IPS-20b (cell line): ENCODE measurements at regions not wholly inside any gene's neighbourhood (a gene's known extent, or its start where the extent isn't known, plus 50 kb on each side); places are given as distances from the start of the nearest gene placed in this dataset.

Experiments used
- H3K27ac ChIP-seq: one replicate; pipeline ENCODE4 v1.5.1; 2013; ENCODE audit warnings: low read length
- H3K27me3 ChIP-seq: 2 replicates; pipeline ENCODE4 v1.6.1; 2013; ENCODE audit warnings: mild to moderate bottlenecking, low read length, inconsistent platforms; ENCODE audit not compliant: insufficient read depth
- H3K36me3 ChIP-seq: 2 replicates; pipeline ENCODE4 v1.6.1; 2013; ENCODE audit warnings: low read depth, mild to moderate bottlenecking, inconsistent platforms, low read length, moderate library complexity; ENCODE audit not compliant: insufficient read depth
- H3K4me1 ChIP-seq: 2 replicates; pipeline ENCODE4 v1.6.1; 2013; ENCODE audit warnings: mild to moderate bottlenecking, control low read depth, inconsistent platforms, low read length, moderate library complexity; ENCODE audit not compliant: insufficient read depth
- H3K4me3 ChIP-seq: 2 replicates; pipeline ENCODE4 v1.5.1; 2013; ENCODE audit warnings: mild to moderate bottlenecking, low read length, inconsistent platforms
- H3K9ac ChIP-seq: 2 replicates; pipeline ENCODE4 v1.6.1; 2013; ENCODE audit warnings: low read depth, mild to moderate bottlenecking, inconsistent platforms, low read length, moderate library complexity
- H3K9me3 ChIP-seq: 2 replicates; pipeline ENCODE4 v1.6.1; 2013; ENCODE audit warnings: mild to moderate bottlenecking, low read depth, low read length, inconsistent platforms; ENCODE audit not compliant: insufficient read depth

GRCh38 chr10:33893506-33893905, 559.0 kb upstream of the NRP1 start:
- Histone ChIP-seq H3K9me3 (no peaks in the 10 kb centered on the region; the same call in 1 of the 2 replicates), H3K9ac (no peak overlapping the region), H3K27ac (no peak overlapping the region), H3K4me1 (0 out of 2 replicates have a peak, but pooled peaks cover 2% of the 10 kb centered on the region), H3K36me3 (no peaks in the 10 kb centered on the region), H3K27me3 (no peaks in the 10 kb centered on the region), H3K4me3 (no peak overlapping the region)

- H3K27me3 ChIP-seq: no peaks in the 10 kb centered on the region
- no peak overlapping the region for H3K27ac ChIP-seq
- H3K36me3 ChIP-seq: no peaks in the 10 kb centered on the region
- no peaks in the 10 kb centered on the region for H3K4me1 ChIP-seq
- H3K9ac ChIP-seq: no peak overlapping the region
- no peaks in the 10 kb centered on the region; the same call in 1 of the 2 replicates for H3K9me3 ChIP-seq
- no peak overlapping the region for H3K4me3 ChIP-seq
These were observed 554.9 kb upstream of the NRP1 start for GRCh38 chr10:33889371-33889770.

GRCh38 chr10:33887188-33887587, 552.7 kb upstream of the NRP1 start:
- H3K27me3 ChIP-seq: no peaks in the 10 kb centered on the region
- no peaks in the 10 kb centered on the region for H3K4me1 ChIP-seq
- H3K9ac ChIP-seq: no peak overlapping the region
- H3K9me3 ChIP-seq: no peaks in the 10 kb centered on the region; the same call in 1 of the 2 replicates
- H3K36me3 ChIP-seq: no peaks in the 10 kb centered on the region
- no peak overlapping the region for H3K27ac ChIP-seq
- H3K4me3 ChIP-seq: no peak overlapping the region

GRCh38 chr10:33886299-33886698, 551.8 kb upstream of the NRP1 start:
- H3K36me3 ChIP-seq: no peaks in the 10 kb centered on the region
- H3K4me1 ChIP-seq: no peaks in the 10 kb centered on the region
- no peaks in the 10 kb centered on the region for H3K9me3 ChIP-seq
- no peak overlapping the region for H3K4me3 ChIP-seq
- no peaks in the 10 kb centered on the region for H3K27me3 ChIP-seq
- H3K27ac ChIP-seq: no peak overlapping the region
- no peak overlapping the region for H3K9ac ChIP-seq

GRCh38 chr10:33884604-33885003, 550.1 kb upstream of the NRP1 start:
- Histone ChIP-seq H3K36me3 (no peaks in the 10 kb centered on the region), H3K27me3 (no peaks in the 10 kb centered on the region), H3K4me1 (no peaks in the 10 kb centered on the region), H3K9ac (no peak overlapping the region), H3K4me3 (no peak overlapping the region), H3K27ac (no peak overlapping the region), H3K9me3 (no peaks in the 10 kb centered on the region)

- no peak overlapping the region for H3K27ac ChIP-seq
- no peak overlapping the region for H3K4me3 ChIP-seq
- no peaks in the 10 kb centered on the region for H3K36me3 ChIP-seq
- no peaks in the 10 kb centered on the region for H3K27me3 ChIP-seq
- no peaks in the 10 kb centered on the region for H3K4me1 ChIP-seq
- no peak overlapping the region for H3K9ac ChIP-seq
- H3K9me3 ChIP-seq: no peaks in the 10 kb centered on the region
These were observed 549.4 kb upstream of the NRP1 start for GRCh38 chr10:33883881-33884280.

- H3K4me1 ChIP-seq: no peaks in the 10 kb centered on the region
- H3K27ac ChIP-seq: no peak overlapping the region
- no peaks in the 10 kb centered on the region for H3K9me3 ChIP-seq
- no peak overlapping the region for H3K4me3 ChIP-seq
- no peak overlapping the region for H3K9ac ChIP-seq
- H3K27me3 ChIP-seq: no peaks in the 10 kb centered on the region
- no peaks in the 10 kb centered on the region for H3K36me3 ChIP-seq
These were observed 548.5 kb upstream of the NRP1 start for GRCh38 chr10:33882996-33883395.

GRCh38 chr10:33880291-33880690, 545.8 kb upstream of the NRP1 start:
- Histone ChIP-seq H3K27me3 (no peaks in the 10 kb centered on the region), H3K9ac (no peak overlapping the region), H3K9me3 (no peaks in the 10 kb centered on the region)

GRCh38 chr10:33878238-33878786, 543.8 kb upstream of the NRP1 start:
- Histone ChIP-seq H3K9ac (no peak overlapping the region), H3K27ac (no peak overlapping the region), H3K4me3 (no peak overlapping the region), H3K4me1 (no peaks in the 10 kb centered on the region), H3K27me3 (no peaks in the 10 kb centered on the region), H3K36me3 (no peaks in the 10 kb centered on the region), H3K9me3 (no peaks in the 10 kb centered on the region)

More at GRCh38 chr10:33880291-33880690, 545.8 kb upstream of the NRP1 start:
- H3K4me1 ChIP-seq: no peaks in the 10 kb centered on the region
- no peak overlapping the region for H3K4me3 ChIP-seq
- no peaks in the 10 kb centered on the region for H3K36me3 ChIP-seq
- no peak overlapping the region for H3K27ac ChIP-seq

GRCh38 chr10:33876584-33877400, 542.3 kb upstream of the NRP1 start:
- Histone ChIP-seq H3K4me1 (no peaks in the 10 kb centered on the region), H3K27me3 (no peaks in the 10 kb centered on the region), H3K9ac (no peak overlapping the region), H3K4me3 (no peak overlapping the region), H3K36me3 (no peaks in the 10 kb centered on the region), H3K27ac (no peak overlapping the region), H3K9me3 (no peaks in the 10 kb centered on the region)

GRCh38 chr10:33875924-33876583, 541.6 kb upstream of the NRP1 start:
- Histone ChIP-seq H3K27me3 (no peaks in the 10 kb centered on the region), H3K4me1 (no peaks in the 10 kb centered on the region), H3K4me3 (no peak overlapping the region), H3K9me3 (no peaks in the 10 kb centered on the region), H3K36me3 (no peaks in the 10 kb centered on the region), H3K9ac (no peak overlapping the region), H3K27ac (no peak overlapping the region)
